ENCODE measurements at regions not wholly inside any gene's neighbourhood (a gene's known extent, or its start where the extent isn't known, plus 50 kb on each side); places are given as distances from the start of the nearest gene placed in this dataset.

DNA sequence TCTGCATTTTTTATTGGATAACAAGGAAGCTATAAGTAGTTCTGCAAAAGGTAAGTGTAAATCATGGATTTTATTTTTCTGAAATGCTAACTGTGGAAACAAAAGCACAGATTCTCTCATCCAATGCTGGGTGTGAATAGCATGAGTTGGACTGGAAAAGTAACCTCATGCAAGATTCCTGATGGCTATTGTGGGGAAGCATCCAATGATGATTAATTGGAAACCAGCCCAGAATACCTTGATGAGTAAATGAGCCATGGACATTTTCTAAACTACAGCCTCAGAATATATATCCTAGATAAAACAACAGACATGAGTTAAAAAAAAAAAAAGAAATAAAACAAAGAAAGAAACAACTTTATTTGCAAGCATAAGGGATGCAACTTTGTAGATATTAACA, 934.6 kb downstream of the CCSER2 start:
- Histone ChIP-seq H3K14ac (ENCODE audit: insufficient read depth, low read length) (no peak overlapping the region), H3K79me2 (ENCODE audit: insufficient read depth, low read length) (no peaks in the 10 kb centered on the region), H2BK12ac (ENCODE audit: insufficient read length, low read depth, low read length) (no peak overlapping the region), H3K18ac (ENCODE audit: insufficient read length, low read depth, low read length) (no peak overlapping the region), H2AK5ac (ENCODE audit: insufficient read length, low read length) (no peak overlapping the region), H3K4ac (ENCODE audit: low read depth, low read length) (no peak overlapping the region), H3K9me3 (ENCODE audit: control insufficient read depth, low read depth, low read length) (no peaks in the 10 kb centered on the region), H2BK15ac (ENCODE audit: low read depth, low read length) (no peak overlapping the region), H4K20me1 (ENCODE audit: control insufficient read depth, insufficient read depth, insufficient read length) (no peaks in the 10 kb centered on the region), H4K5ac (ENCODE audit: insufficient read length, low read depth, low read length) (no peak overlapping the region), H3K27ac (ENCODE audit: insufficient read length, low read depth, low read length) (no peak overlapping the region), H3T11ph (ENCODE audit: low read length) (no peak overlapping the region), H3K27me3 (ENCODE audit: insufficient read depth, low read length) (no peaks in the 10 kb centered on the region), H3K79me1 (ENCODE audit: insufficient read depth, low read depth, low read length, poor library complexity, severe bottlenecking) (no peaks in the 10 kb centered on the region), H4K8ac (replicated peaks; ENCODE audit: insufficient read length, low read depth, low read length) (no peak overlapping the region), H3K4me1 (ENCODE audit: insufficient read depth, low read length) (no peaks in the 10 kb centered on the region), H3K9ac (ENCODE audit: extremely low read depth, insufficient read length, low read length) (no peak overlapping the region), H3K56ac (ENCODE audit: insufficient read length, low read depth, low read length) (no peak overlapping the region), H2AFZ (ENCODE audit: low read length) (no peak overlapping the region), H4K91ac (ENCODE audit: insufficient read length, low read depth, low read length) (no peak overlapping the region), H2BK120ac (ENCODE audit: low read depth, low read length, poor library complexity, severe bottlenecking) (no peak overlapping the region), H2BK5ac (ENCODE audit: insufficient read length, low read length) (no peak overlapping the region), H3K23ac (ENCODE audit: insufficient read length, low read depth, low read length) (no peak overlapping the region), H3K4me2 (ENCODE audit: insufficient read depth, insufficient read length, low read length) (no peak overlapping the region), H2BK20ac (ENCODE audit: low read depth, low read length, poor library complexity, severe bottlenecking) (no peak overlapping the region), H3K23me2 (ENCODE audit: insufficient read length, low read depth, low read length, poor library complexity, severe bottlenecking) (no peaks in the 10 kb centered on the region)
- Mint-ChIP-seq H3K27ac (no peak overlapping the region), H3K4me3 (no peak overlapping the region), H3K9me3 (no peaks in the 10 kb centered on the region; a peak in 2 of 5 replicates), H3K36me3 (ENCODE audit: insufficient read depth in 1 of 3, low read depth in 3 of 3) (no peaks in the 10 kb centered on the region), H3K27me3 (ENCODE audit: low read depth) (no peaks in the 10 kb centered on the region; the same call in none of the 2 replicates), H3K4me1 (no peaks in the 10 kb centered on the region)
- DNase-seq: no peak
- TF ChIP-seq, protein P1, sequence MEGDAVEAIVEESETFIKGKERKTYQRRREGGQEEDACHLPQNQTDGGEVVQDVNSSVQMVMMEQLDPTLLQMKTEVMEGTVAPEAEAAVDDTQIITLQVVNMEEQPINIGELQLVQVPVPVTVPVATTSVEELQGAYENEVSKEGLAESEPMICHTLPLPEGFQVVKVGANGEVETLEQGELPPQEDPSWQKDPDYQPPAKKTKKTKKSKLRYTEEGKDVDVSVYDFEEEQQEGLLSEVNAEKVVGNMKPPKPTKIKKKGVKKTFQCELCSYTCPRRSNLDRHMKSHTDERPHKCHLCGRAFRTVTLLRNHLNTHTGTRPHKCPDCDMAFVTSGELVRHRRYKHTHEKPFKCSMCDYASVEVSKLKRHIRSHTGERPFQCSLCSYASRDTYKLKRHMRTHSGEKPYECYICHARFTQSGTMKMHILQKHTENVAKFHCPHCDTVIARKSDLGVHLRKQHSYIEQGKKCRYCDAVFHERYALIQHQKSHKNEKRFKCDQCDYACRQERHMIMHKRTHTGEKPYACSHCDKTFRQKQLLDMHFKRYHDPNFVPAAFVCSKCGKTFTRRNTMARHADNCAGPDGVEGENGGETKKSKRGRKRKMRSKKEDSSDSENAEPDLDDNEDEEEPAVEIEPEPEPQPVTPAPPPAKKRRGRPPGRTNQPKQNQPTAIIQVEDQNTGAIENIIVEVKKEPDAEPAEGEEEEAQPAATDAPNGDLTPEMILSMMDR (conservative IDR thresholded peaks at IDR 0.05): no peak

Measured in H9 (cell line).